Left cardiac atrium (tissue), 4 donors: ENCODE measurements at regions not wholly inside any gene's neighbourhood (a gene's known extent, or its start where the extent isn't known, plus 50 kb on each side); places are given as distances from the start of the nearest gene placed in this dataset.
"Not testable (repeated sequence)": the region's sequence is repeated elsewhere in the genome, so short reads cannot be mapped to it uniquely, and the experiment has no call there.

ENCODE experiments used
- ATAC-seq, 2 donors: fragments of 200-7000 bp; cut with Tn5 transposase; one replicate each; pipeline ENCODE4 v1.9.1; 2020; ENCODE audit warnings: mild to moderate bottlenecking in 2 of 2, moderate library complexity in 2 of 2
- DNase-seq: peaks from one replicate; pipeline ENCODE4 v3.0.0-alpha.2; 2020
- intact Hi-C, 2 donors: fragments of 100-400 bp; cut with DNase I; formaldehyde crosslinking; loops; one replicate each; pipeline versions ENCODE4 v1.14.1 to v1.15.1; 2022 to 2023
- donor health status: DM: no; HTN: yes; CAD: no.
- donor health status: DM: no; HTN: yes; CAD: no; lungs with severe emphysema.
- donor health status: DM: yes; HTN: yes; CAD: no.
- donor health status: Dilated cardiomyopathy.

DNA sequence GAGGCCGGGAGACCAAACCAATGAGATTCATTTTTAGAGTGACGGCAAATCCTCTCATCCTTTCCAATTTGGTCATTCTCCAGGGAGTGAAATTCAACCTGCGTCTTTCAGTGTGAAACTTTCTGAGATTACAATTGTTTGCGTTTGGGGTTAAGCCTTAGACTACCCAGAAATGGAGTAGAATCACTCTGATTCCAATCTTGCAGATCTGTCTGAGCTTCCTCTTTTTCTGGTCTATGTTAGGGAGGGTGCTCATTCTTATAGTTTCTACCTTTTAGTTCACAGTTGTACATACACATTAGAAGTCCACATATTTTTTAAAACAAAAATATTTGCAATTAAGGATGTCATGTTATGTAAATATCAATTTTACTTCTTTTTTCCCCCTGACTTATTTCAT, 183.0 kb upstream of the PHACTR1 start:
- no peak for DNase-seq
- intact Hi-C loops = no loop called here
- no peak for ATAC-seq

DNA sequence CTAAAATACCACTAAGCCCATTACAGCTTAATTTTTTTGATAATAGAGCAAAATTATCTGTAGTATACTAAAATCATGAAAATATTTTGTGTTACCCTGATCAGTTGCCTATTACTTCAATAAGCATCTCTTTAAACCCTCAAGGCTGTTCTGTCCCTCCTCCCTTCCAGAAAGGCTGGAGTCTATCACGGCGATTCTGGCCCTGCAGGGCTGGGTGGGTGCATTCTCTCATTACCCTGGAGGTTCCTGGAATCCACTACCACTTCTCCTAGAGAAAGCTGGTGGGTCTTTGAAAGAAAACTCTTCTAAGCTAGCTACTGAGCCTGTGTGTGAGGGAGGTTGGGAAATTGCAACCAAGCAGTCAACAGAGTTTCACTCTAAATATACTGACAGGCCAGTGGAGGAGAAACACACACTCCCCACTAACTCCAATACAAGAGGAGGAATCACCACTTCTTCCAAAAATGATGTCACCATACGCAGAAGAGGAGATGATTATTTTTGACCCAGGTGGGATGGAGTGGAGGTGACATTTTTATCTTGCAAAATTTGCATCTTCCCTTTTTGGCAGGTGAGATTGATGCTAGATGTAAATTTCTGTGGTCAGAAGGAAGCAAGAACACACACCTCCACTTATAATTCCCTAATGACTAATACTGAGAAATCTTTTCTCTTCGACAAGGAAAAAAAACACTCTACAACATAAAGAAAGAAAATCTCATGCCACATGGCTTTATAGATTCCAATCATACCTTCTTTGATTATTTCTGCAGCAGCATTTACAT, 182.3 kb upstream of the PHACTR1 start:
- DNase-seq (no peak), ATAC-seq (no peak)
- intact Hi-C loops = no loop called here

DNA sequence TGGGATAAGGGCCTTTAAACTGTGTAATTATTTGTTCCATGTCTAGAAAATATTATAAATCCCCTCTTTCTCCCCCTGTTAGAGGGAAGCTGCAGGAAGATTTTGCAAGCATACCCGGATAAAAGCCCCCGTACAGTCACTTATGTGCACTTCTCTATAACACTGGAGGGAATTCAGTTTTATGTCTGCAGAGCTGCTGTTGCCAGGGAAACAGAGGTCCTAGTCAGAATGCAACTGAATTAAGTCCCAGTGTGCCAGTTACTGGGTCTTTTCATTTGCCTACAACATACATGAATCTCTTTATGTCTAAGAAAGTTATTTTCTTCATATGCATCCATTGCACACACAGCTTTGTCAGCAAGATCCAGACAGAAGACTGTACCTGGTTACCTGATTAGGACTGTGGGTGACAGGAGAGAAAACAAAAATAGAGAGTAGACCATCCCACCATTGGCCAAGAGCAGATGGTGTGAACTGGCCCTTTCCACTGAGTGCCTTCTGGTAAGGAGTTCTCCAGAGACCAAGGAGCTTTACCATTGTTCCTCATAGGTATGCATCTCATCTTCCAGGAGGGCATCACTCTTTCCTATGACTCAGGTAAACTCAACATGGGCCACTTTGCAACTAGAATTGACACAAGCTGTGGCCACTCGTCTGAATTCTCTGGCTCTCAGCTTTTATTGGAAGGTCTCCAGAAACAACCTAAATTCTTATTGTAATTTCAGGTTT, 180.8 kb upstream of the PHACTR1 start:
- DNase-seq (no peak), ATAC-seq (no peak)
- intact Hi-C loops = no loop called here

DNA sequence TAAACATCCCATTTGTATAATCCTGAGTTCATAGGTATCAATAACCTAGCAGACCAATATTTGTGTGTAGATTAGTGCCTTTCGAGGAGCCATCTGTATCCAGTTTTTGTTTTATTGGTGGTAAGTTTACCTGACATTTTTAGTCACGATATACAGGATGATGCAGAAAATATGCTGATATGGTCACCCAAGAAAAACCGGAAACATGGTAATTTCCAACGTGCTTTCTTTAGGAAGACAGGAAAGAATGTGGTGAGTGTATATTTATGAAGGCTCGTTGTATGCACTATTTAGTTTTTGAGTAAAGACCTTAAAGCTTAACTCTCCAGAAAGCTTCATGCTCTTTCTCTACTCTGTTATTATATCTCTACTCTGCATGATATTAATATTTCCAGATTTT, 180.2 kb upstream of the PHACTR1 start:
- intact Hi-C loops = no loop called here
- ATAC-seq = no peak
- no peak for DNase-seq

DNA sequence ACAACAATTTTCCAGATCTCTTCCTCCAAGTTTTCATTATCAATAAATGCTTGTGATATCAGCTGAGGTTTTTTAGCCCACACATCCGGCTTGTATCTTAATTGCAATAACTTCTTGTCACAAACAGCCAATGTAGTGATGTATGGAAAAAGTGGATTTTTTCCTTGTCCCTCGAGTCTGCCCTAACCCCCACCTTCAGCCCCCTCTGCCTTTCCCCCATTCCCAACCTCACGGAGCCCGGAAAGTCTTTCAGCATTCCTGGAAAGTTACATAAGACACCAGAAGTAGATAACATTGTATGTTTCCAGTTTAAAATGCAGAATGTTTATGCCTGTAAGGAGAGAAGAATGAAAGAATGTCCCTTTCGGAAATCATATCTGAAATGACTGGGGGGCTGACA, 179.2 kb upstream of the PHACTR1 start:
- DNase-seq (no peak), ATAC-seq (no peak)
- intact Hi-C loops = no loop called here

DNA sequence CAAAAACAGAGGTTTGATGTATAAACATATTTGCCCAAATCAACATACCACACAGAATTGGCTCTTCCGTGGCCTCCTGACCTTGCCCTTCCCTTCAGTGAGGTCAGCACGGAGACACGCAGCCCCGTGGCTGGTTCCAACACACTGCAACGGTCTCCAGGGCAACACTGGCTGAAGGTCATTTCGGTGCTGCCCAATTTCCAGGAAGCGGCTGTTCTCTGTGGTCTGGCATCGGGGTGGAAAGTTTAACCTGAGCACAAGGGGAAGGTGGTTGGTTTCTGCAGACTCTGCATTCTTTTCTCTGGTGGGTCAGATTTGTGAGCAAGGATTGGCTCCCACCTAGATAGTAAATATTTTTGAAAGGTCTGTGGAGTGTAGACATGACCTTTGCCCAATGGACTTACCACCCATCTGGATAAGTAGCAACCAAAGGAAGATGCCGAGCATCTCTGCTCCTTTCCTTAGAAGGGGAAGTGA, 177.6 kb upstream of the PHACTR1 start:
- DNase-seq (peak; percentile 69), ATAC-seq (peak; percentile 84 to 93)
- intact Hi-C loops = no loop called here

DNA sequence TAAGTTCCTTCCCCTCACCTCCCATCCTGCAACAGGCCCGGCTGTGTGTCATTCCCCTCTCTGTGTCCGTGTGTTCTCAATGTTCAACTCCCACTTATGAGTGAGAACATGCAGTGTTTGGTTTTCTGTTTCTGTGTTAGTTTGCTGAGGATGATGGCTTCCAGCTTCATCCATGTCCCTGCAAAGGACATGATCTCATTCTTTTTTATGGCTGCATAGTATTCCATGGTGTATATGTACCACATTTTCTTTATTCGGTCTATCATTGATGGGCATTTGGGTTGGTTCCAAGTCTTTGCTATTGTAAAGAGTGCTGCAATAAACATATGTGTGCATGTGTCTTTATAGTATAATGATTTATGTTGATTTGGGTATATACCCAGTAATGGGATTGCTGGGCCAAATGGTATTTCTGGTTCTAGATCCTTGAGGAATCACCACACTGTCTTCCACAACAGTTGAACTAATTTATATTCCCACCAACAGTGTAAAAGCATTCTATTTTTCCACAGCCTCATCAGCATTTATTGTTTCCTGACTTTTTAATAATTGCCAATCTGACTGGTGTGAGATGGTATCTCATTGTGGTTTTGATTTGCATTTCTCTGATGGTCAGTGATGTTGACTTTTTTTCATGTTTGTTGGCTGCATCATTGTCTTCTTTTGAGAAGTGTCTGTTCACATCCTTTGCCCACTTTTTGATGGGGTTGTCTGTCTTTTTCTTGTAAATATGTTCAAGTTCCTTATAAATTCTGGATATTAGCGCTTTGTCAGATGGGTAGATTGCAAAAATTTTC, 174.1 kb upstream of the PHACTR1 start:
- ATAC-seq, DNase-seq, intact Hi-C loops: not testable (repeated sequence)

DNA sequence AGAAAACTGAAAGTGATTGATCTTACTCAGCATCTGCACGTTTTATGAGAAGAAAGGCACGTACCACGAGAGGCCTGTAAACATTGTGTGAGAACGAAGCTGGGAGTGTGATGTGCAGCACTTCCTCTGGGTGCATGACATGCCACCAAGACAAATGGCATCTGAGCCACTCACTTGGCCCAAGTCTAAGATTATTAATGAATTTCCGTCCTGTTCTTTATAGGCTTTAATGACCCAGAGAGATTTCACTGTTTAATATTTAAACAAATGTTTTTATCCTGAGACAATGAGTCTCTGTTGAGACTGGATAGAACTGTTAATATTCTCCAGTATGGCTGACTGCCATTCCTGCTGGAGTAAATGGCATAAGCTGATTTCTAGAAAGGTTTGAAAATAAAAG, 172.6 kb upstream of the PHACTR1 start:
- intact Hi-C loops = no loop called here
- ATAC-seq = no peak
- no peak for DNase-seq

DNA sequence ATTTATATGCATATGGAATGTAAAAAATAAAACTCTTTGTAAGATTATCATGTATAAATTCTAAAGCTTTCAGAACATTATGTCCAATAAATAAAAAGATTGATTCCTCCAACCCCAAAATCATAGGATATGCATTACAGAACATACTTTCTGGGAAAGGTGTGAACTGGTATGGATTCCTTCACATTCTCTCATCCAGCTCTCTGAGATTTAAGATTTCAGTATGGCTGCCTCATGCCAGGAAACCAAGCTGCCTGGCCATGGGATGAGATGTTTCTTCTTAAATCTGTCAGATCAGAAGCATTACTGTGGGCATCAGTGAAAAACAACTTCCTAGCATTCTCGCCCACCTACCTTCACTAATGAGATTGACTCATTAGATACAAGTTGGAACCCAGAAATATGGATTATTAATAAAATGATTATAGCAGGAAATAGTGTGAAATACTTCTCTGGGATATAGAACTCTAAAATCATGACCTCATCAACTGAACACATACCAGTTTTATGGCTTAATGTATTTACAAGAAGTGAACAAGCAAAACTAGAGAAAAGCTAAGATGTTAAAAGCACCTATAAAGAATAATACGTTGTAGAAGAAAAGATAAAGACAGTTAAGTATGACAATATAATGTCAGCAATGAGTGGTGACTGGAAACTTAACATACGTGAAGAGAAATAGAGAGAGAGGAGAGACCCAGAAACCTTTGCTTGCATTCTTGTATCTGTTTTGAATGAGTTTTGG, 171.6 kb upstream of the PHACTR1 start:
- intact Hi-C loops = no loop called here
- no peak for ATAC-seq
- DNase-seq = no peak

DNA sequence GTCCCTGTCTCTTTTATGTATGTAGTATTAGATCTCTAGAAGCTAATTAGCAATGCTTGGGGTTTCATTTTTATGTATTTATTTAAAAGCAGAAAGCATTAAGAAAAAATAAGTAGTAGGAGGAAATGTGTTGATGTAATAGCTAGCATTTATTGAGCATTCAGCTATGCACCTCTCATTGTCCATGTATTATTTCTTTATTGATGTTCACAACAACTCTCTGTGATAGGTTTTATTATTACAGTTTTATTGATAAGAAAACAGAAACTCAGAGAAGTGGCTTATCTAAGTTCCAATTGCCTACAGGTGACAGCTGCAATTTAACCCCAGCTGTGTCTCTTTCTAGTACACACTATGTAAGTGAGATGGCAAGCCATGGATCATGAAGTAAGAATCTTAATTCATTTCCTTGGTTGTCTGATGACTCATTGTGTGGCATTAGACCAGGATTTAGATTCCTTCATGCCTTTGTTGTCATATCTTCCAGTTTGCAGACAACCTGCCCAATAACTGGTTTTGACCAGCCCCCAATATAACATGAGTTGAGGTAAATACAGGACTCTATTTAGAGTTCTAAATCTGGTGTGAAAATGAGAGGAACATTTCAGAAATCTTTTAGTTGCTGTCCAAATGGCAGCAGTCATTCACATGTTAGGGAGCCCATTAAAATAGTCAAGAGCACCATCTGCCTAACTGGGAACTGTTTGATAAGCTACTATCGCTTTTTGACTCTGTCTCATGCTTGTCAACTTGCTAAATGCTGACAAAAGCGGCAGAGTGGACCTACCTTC, 170.8 kb upstream of the PHACTR1 start:
- DNase-seq (no peak), ATAC-seq (peak in 1 of 2 donors; percentile 64)
- intact Hi-C loops = no loop called here

DNA sequence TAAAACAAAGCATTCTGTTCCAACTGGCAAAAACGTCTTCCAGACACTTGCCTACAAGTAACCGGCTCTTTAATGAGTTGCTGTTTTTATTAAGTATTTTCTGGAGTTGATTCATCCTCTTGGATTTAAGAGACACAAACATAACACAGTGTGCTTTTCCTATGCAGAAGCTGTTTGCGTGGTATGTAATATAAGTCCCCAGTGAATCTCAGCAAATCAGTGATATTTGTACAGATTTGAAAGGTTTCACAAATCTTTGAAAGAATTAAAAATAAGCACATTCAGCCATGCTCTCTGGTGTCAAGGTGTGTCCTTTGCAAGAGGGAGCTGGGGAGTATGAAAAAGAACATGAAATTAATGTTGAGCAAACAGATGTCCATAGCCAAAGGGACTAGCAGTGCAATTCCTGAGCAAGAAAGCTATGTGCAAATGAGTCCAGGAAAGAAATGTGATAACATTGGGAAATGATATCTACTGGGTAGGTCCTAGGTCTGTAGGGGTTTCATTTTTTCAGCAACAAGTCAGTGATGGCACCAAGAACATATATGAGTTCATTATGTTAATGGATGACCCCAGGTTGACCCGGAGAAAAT, 170.1 kb upstream of the PHACTR1 start:
- intact Hi-C loops = no loop called here

DNA sequence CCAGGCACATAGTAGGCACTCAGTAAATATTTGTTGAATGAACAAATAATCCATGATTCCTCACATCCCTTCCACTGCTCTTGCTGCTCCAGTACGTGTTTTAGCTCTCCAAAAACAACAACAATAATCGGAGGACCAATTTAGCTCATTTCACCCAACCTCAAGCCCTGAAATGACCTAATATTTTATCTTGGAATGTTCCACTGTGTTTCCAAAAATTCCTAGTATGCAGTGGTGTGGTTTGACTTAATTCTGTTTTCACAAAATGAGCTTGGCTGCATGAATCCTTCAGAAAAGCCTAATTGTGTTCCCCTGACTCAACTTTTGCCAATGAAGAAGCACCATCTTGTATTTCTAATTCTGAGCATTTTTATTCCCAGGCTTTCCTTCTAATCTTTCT, 168.0 kb upstream of the PHACTR1 start:
- intact Hi-C loops = no loop called here
- no peak for DNase-seq
- ATAC-seq = peak; percentile 72 to 88

More for the DNA sequence above, 170.1 kb upstream of the PHACTR1 start:
- ATAC-seq (peak in 1 of 2 donors; percentile 24), DNase-seq (no peak)

DNA sequence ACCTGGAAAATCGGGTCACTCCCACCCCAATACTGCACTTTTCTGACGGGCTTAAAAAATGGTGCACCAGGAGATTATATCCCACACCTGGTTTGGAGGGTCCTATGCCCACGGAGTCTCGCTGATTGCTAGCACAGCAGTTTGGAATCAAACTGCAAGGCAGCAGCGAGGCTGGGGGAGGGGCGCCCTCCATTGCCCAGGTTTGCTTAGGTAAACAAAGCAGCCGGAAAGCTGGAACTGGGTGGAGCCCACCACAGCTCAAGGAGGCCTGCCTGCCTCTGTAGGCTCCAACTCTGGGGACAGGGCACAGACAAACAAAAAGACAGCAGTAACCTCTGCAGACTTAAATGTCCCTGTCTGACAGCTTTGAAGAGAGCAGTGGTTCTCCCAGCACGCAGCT, 167.1 kb upstream of the PHACTR1 start:
- DNase-seq, intact Hi-C loops, ATAC-seq: not testable (repeated sequence)

DNA sequence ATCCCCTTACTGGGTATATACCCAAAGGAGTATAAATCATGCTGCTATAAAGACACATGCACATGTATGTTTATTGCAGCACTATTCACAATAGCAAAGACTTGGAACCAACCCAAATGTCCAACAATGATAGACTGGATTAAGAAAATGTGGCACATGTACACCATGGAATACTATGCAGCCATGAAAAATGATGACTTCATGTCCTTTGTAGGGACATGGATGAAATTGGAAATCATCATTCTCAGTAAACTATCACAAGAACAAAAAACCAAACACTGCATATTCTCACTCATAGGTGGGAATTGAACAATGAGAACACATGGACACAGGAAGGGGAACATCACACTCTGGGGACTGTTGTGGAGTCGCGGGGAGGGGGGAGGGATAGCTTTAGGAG, 161.7 kb upstream of the PHACTR1 start:
- ATAC-seq, DNase-seq, intact Hi-C loops: not testable (repeated sequence)

DNA sequence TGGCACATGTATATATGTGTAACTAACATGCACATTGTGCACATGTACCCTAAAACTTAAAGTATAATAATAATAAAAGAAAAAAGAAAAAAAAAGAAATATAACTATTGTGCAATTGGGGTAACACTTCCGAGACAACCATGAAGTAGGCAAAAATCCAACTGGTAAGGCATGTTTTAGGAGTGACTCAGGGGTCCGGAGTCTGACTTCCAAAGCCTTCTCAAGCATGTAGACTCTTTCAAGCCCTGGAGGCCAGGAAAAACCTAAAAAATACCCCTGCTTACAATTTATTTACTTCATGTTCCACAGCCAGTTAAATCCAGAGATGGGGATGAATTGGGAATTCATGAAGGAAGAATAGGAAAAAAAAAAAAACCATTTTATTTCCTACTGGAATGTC, 161.3 kb upstream of the PHACTR1 start:
- ATAC-seq (no peak), DNase-seq (no peak)
- intact Hi-C loops = no loop called here

DNA sequence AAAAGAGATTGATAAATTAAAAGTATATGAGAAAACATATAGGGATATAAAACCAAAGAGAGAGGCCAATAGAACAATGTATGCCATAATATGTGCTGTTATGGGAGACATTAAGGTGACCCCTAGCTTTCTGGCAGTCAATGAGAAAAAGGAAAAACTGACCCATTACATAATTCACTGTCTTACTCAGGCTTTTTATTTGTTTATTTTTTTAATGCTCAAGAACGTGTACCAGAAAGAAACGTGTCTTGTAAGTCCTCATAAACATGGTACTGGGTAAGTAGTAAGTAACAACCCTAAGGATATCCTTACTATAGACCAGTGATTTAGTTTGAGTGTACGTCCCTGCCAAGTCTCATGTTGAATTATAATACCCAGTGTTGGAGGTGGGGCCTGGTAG, 160.8 kb upstream of the PHACTR1 start:
- ATAC-seq (no peak), DNase-seq (no peak)
- intact Hi-C loops = no loop called here

DNA sequence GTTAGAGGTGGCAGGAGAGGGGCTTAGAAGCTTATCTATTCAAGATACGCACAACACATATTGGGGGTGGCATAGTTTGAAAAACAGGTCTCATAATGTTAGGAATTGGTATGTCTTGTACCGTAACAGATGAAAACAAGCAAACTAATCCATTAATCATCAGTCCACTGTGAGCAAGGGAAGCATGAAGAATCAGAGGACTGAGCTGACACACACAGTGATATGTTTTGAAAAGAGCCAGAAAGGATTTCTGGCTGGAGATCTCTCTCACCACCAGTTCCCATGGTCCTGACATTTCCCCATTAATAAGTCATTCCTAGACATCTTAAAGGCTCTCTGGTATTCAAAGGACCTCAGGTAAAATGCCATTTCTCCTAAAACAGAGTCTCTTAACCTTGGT, 158.8 kb upstream of the PHACTR1 start:
- DNase-seq (no peak), ATAC-seq (no peak)

DNA sequence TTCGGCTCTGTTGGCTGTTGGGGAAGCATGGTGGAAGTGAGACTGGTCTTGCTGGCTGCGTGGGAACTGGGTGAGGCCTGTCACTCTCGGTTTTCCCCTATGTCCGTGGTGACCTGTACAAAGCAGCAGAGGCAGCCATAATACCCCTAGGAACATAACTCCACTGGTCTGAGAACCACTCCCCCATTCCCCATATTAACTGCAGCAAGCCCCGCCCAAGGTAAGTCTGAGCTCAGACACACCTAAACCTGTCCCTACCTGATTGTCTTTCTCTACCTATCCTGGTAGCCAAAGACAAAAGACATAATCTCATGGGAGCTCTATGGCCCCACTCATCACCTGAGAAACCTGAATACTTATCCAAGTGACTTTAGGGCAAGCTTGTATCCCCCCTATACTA, 156.3 kb upstream of the PHACTR1 start:
- ATAC-seq (no peak), DNase-seq (no peak)
- intact Hi-C loops = no loop called here

More for the DNA sequence above, 158.8 kb upstream of the PHACTR1 start:
- intact Hi-C loops = no loop called here
